IMR-90 (cell line): ENCODE measurements at regions not wholly inside any gene's neighbourhood (a gene's known extent, or its start where the extent isn't known, plus 50 kb on each side); places are given as distances from the start of the nearest gene placed in this dataset.

ENCODE experiments used
- FOS ChIP-seq: fragments of 150-350 bp; IDR thresholded peaks from 2 replicates; pipeline ENCODE4 v1.6.1; 2016; ENCODE audit warnings: low read depth, low read length
- MAFK ChIP-seq: IDR thresholded peaks from 2 replicates; pipeline ENCODE4 v1.6.1; 2012; ENCODE audit warnings: low read depth, low read length, improper control_type of control experiment
- MAZ ChIP-seq: IDR thresholded peaks from 2 replicates; pipeline ENCODE4 v1.6.1; 2012; ENCODE audit warnings: low read depth, mild to moderate bottlenecking, low read length, improper control_type of control experiment, moderate library complexity, borderline replicate concordance
- MXI1 ChIP-seq: IDR thresholded peaks from 2 replicates; pipeline ENCODE4 v1.6.1; 2012; ENCODE audit warnings: low read depth, mild to moderate bottlenecking, low read length, moderate library complexity, borderline replicate concordance
- NFE2L2 ChIP-seq: fragments of 150-350 bp; IDR thresholded peaks from 2 replicates; pipeline ENCODE4 v1.6.1; 2016; ENCODE audit warnings: low read depth, mild to moderate bottlenecking, low read length
- POLR2A ChIP-seq: IDR thresholded peaks from 2 replicates; pipeline ENCODE4 v1.6.1; 2012; ENCODE audit warnings: mild to moderate bottlenecking, low read depth, low read length
- RAD21 ChIP-seq: IDR thresholded peaks from 2 replicates; pipeline ENCODE4 v1.6.1; 2012; ENCODE audit warnings: low read length, improper control_type of control experiment
- RFX5 ChIP-seq: IDR thresholded peaks from 2 replicates; pipeline ENCODE4 v1.8.0; 2012; ENCODE audit warnings: low read depth, mild to moderate bottlenecking, low read length, moderate library complexity
- SMC3 ChIP-seq: fragments of 150-350 bp; IDR thresholded peaks from 2 replicates; pipeline ENCODE4 v1.6.1; 2016; ENCODE audit warnings: low read depth, mild to moderate bottlenecking, antibody characterized with exemption, low read length, moderate library complexity
- TF ChIP-seq, protein P1 (sequence below): conservative IDR thresholded peaks from 2 replicates; pipeline ENCODE4 v1.5.1; 2012; ENCODE audit warnings: mild to moderate bottlenecking, low read depth, low read length, improper control_type of control experiment
- TF ChIP-seq, protein P2 (sequence below): fragments of 150-350 bp; IDR thresholded peaks from 2 replicates; pipeline ENCODE4 v1.6.1; 2017; ENCODE audit warnings: mild to moderate bottlenecking, antibody characterized with exemption, low read length, low read depth

DNA sequence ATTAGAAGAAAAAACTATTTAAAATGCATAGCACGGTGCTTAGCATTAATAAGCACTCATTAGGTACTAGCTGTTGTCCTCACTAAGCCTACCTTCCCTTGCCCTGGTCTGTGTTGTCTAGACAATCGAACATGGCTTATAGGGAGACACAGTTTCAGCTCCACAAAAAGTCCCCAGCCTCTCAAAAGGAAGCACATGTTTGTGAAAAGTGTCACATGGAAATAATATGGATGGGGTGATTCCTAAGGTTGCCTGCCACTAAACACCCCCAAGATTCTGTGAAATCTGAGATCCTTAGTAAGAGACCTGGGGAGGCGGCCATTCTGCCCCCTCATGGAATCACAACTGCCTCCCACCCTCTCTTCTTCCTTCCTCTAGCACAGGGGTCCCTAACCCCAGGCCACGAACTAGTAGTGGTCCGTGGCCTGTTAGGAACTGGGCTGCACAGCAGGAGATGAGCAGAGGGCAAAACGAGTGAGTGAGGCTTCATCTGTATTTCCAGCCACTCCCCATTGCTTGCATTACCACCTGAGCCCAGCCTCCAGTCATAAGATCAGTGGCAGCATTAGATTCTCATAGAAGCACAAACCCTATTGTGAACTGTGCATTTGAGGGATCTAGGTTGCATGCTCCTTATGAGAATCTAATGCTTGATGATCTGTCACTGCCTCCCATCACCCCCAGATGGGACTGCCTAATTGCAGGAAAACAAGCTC lies 59.6 kb upstream of the NDUFV2 start:
- TF ChIP-seq, protein P1, sequence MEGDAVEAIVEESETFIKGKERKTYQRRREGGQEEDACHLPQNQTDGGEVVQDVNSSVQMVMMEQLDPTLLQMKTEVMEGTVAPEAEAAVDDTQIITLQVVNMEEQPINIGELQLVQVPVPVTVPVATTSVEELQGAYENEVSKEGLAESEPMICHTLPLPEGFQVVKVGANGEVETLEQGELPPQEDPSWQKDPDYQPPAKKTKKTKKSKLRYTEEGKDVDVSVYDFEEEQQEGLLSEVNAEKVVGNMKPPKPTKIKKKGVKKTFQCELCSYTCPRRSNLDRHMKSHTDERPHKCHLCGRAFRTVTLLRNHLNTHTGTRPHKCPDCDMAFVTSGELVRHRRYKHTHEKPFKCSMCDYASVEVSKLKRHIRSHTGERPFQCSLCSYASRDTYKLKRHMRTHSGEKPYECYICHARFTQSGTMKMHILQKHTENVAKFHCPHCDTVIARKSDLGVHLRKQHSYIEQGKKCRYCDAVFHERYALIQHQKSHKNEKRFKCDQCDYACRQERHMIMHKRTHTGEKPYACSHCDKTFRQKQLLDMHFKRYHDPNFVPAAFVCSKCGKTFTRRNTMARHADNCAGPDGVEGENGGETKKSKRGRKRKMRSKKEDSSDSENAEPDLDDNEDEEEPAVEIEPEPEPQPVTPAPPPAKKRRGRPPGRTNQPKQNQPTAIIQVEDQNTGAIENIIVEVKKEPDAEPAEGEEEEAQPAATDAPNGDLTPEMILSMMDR = no peak
- TF ChIP-seq POLR2A (no peak), MXI1 (no peak), FOS (no peak), MAFK (no peak), RFX5 (no peak), NFE2L2 (no peak), SMC3 (no peak), RAD21 (no peak), MAZ (no peak)
- TF ChIP-seq, protein P2, sequence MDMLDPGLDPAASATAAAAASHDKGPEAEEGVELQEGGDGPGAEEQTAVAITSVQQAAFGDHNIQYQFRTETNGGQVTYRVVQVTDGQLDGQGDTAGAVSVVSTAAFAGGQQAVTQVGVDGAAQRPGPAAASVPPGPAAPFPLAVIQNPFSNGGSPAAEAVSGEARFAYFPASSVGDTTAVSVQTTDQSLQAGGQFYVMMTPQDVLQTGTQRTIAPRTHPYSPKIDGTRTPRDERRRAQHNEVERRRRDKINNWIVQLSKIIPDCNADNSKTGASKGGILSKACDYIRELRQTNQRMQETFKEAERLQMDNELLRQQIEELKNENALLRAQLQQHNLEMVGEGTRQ = no peak
